ENCODE measurements at regions not wholly inside any gene's neighbourhood (a gene's known extent, or its start where the extent isn't known, plus 50 kb on each side); places are given as distances from the start of the nearest gene placed in this dataset.
A peak's percentile ranks its signal among the peaks of the same experiment; 100 is the strongest.

- TF ChIP-seq, protein P1, sequence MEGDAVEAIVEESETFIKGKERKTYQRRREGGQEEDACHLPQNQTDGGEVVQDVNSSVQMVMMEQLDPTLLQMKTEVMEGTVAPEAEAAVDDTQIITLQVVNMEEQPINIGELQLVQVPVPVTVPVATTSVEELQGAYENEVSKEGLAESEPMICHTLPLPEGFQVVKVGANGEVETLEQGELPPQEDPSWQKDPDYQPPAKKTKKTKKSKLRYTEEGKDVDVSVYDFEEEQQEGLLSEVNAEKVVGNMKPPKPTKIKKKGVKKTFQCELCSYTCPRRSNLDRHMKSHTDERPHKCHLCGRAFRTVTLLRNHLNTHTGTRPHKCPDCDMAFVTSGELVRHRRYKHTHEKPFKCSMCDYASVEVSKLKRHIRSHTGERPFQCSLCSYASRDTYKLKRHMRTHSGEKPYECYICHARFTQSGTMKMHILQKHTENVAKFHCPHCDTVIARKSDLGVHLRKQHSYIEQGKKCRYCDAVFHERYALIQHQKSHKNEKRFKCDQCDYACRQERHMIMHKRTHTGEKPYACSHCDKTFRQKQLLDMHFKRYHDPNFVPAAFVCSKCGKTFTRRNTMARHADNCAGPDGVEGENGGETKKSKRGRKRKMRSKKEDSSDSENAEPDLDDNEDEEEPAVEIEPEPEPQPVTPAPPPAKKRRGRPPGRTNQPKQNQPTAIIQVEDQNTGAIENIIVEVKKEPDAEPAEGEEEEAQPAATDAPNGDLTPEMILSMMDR (IDR thresholded peaks at IDR 0.05), result peak; percentile 33 to 47 (median 44)
- TF ChIP-seq POLR2A (IDR thresholded peaks at IDR 0.05), result no peak
Measured at GRCh38 chr3:190224863-190225692, 97.2 kb downstream of the CLDN1 start.
